CD4-positive, alpha-beta T cell treated with Interleukin-17A for 1 hour (primary cell): ENCODE measurements at regions not wholly inside any gene's neighbourhood (a gene's known extent, or its start where the extent isn't known, plus 50 kb on each side); places are given as distances from the start of the nearest gene placed in this dataset.

Experiments used
- DNase-seq: peaks from one replicate; pipeline ENCODE4 v3.0.0-alpha.2; 2020

DNA sequence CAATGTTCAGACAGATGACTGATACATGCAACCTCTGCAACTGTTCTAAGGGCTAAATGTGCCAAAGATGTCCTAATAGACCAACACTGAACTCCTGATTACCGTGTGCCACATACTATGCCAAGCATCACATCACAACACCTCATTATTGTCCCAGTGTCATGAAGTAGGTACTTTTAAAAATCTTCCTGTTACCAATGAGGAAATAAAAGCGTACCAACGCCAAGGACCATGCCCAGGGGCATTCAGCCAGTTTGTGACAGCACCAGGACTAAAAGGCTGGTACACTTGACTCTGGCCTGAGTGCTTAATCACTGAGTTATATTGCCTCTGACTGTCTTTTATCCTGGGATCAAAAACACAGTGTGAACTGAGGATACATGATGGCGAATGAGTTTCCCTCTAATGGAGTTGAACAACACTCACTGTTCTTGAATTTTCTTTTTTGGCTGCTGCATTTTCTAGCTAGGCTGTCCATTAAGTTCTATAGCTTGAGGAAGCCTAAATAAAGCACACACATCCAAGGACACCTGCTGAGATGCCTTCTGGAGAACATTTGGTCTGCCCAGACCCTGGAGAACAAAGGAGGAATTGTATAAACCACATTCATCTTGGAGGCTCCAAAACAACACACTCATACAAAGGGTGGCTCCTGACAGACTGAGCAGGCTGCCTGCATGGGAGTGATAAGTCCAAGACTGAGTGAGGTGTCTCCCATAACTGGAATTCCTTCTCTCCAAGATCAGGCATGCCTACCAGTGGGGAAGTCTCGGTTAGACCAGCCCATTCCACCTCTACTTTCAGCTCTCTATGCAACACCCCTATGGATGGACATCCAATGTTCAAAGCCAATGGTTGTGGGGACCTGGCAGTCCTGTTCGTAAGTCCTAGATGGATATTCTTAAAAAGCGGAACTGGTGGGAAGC, 126.7 kb upstream of the PRICKLE2 start:
- DNase-seq: no peak

DNA sequence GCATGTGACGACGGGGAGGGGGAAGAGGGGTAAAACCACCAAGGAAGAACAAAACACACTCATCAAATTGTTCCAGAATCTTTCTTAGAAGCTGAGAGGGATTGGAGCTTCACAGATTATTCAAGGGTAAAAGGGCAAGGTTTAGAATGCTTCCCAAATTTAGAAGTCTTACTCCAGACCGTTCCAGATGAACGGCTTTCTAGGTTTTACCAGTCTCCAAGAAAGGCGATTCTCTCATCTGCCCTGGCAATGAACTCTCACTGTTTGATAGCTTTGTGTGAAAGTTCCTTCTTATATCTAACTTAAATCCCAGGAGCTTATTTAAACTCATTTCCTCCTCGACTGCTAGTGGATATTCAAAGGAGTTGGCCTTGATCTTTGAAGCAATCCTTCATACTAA, 124.3 kb upstream of the PRICKLE2 start:
- DNase-seq: no peak

DNA sequence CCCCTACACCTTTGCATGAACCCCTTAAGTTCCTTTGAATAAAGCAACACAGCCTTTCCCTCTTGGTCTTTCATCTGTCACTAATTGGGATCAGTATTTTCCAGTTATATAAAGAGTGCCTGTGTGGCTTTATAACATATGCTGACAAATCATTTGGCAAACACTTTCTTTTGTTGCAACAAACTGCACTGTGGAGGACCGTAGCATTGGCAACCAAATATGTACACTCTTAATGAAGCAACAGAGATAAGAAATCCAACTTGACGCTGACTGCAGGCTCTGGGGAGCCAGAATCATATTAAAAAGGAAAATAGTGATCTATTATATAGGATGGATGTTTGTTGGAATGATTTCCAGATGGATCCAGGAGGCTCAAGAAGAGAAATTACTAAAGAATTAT, 120.1 kb upstream of the PRICKLE2 start:
- no peak for DNase-seq

- no peak for DNase-seq
These were observed 119.5 kb upstream of the PRICKLE2 start for GRCh38 chr3:64344721-64345207.

GRCh38 chr3:64343689-64344430, 118.6 kb upstream of the PRICKLE2 start:
- no peak for DNase-seq

DNA sequence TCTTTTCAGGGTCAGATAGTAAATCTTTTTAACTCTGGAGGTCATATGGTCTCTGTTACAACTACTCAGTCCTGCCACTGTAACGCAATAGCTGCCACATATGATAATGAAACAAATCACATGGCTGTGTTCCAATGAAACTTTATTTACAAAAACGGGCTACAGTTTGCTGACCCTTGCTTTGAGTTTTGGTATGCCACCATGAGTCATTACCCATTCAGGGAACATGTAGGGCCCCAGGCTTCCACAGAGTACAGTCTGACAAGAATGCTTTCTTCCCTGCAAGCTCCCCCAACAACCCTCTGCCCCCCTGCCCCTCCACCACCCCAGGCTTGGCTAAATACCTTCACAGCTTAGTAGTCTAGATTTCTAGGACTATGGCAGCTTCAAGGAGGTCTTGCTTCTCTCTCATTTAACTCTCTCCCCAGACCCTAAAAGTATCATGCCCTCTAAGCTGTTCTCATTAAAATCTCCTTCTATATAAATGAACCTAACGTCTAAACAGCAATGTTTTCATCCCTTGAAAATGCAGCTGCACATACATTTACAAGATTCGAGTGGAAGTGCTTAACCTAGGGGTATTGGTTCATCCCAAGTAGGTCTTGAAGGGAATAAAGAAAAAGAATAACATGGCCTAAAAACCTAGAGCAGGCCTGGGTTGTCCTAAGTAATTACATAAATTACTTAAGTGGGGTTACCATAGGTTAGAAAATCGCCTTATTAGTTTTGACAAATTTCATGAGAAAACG, 117.8 kb upstream of the PRICKLE2 start:
- no peak for DNase-seq

DNA sequence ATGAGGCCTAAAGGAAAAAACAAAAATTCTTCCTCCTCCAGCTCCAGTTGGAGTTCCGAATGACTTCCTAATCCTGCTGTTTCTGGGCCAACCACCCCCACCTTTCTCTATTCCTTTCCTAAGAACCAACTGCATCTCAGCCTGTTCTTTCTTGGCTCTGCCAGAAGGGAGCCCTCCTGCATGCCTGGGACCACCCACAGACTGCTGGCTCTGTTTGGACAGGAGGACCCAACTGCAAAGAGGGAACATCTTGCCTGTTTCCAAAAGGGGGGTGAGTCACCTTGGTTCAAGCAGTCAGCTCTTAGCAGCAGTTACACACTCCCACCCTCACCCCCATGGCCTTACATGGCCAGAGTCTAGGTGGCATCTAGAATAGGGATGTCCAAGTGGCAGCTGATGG, 116.0 kb upstream of the PRICKLE2 start:
- no peak for DNase-seq

- no peak for DNase-seq
These were observed 115.4 kb upstream of the PRICKLE2 start for GRCh38 chr3:64340641-64341101.

DNA sequence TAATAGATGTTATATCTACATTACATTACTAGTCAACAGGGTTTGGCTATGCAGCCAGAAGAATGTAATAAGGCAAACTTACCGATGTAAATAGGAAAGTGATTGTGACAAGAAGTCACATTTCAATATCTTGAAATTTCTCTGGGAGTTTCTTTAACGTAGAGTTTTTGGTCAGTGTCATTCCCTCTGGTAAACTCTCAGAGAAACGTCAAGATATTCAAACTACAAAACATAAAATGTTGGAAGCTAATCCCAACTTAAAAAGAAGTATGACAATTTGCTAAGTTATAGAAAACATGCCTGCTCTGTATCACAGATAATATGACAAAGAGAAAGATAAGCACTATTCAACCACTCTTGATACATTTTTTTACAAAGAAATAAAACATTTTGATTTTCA, 111.2 kb upstream of the PRICKLE2 start:
- DNase-seq: no peak

GRCh38 chr3:64332459-64333350, 107.4 kb upstream of the PRICKLE2 start:
- no peak for DNase-seq

GRCh38 chr3:64331605-64332004, 106.3 kb upstream of the PRICKLE2 start:
- DNase-seq: no peak

GRCh38 chr3:64329037-64329436, 103.8 kb upstream of the PRICKLE2 start:
- DNase-seq: no peak

GRCh38 chr3:64327100-64327804, 102.0 kb upstream of the PRICKLE2 start:
- no peak for DNase-seq

GRCh38 chr3:64321747-64322146, 96.5 kb upstream of the PRICKLE2 start:
- no peak for DNase-seq

- DNase-seq: no peak
These were observed 94.1 kb upstream of the PRICKLE2 start for GRCh38 chr3:64319391-64319790.

GRCh38 chr3:64318668-64319271, 93.5 kb upstream of the PRICKLE2 start:
- no peak for DNase-seq

DNA sequence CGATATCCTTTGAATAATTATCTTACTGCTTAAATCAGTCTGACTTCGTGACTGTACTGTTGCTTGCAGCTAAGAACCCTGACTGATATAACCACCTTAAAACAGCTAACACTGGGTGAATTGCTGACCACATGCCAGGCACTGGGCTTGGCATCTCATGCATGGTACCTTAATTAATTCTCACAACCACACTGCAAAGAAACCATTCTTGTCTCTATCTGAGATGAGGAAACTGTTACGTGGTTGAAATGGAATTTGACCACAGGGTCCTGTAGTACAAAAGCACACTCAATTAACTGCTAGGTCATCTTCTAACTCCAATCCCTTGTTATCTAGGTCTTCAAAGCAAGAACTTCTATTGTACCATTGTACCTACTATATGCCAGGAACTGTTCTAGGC, 92.7 kb upstream of the PRICKLE2 start:
- no peak for DNase-seq

GRCh38 chr3:64316971-64317370, 91.7 kb upstream of the PRICKLE2 start:
- no peak for DNase-seq

DNA sequence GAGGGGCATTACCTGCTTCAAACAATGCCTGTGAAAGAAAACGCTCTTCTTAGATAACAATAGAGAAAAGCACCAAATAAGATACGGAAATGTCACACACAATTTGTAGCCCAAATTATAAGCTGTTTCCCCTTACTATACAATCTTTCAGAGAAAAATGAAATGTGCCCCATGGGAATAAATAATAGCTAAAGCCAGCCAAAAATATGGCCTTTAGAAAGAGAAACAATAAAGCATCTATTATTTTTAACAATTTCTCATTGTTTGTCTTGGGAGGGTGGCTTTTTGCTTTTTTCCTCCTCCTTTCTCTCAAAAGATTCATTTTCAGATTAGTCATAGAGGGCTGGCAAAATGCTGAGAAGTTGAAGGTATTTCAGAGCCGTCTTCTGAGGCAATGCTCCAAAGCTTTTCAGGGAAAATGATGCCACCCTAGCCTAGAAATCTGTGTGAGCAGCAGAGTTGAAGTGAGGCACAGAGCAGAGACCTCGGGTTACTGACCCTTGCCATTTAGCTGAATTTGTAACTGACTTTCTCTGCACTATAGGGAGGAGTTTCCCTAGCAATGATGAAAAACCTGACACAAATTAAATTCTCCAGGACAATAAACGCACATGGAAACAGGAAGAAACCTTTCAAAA, 86.3 kb upstream of the PRICKLE2 start:
- no peak for DNase-seq

DNA sequence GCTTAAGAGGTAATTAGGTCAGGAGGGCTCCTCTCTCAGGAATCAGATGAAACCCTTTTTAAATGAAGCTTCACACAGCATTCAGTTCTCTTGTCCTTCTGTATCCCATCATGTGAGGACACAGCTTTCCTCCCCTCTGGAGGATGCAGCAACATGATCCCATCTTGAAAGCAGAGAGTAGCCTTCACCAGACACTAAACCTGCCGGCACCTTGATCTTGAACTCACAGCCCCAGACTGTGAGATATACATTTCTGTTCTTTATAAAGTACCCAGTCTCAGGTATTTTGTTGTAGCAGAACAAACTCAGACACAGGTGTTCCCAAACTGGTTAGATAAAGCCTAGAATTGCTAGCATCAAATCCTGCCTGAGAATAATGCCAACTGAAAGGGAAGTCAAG, 83.7 kb upstream of the PRICKLE2 start:
- no peak for DNase-seq
